Keratinocyte (primary cell): ENCODE measurements at regions not wholly inside any gene's neighbourhood (a gene's known extent, or its start where the extent isn't known, plus 50 kb on each side); places are given as distances from the start of the nearest gene placed in this dataset.

ENCODE experiments used
- DNase-seq: peaks from one replicate; pipeline ENCODE4 v3.0.0-alpha.2; 2011; ENCODE audit warnings: low read depth, missing footprints, low spot score
- FAIRE-seq: peaks from 2 replicates; lab custom pipeline; 2011; peaks lifted over from hg19 to GRCh38; lab: Jason Lieb, UNC
- H2AFZ ChIP-seq: 2 replicates; pipeline ENCODE4 v1.6.0; 2012; ENCODE audit warnings: low read length, control low read depth, inconsistent platforms; ENCODE audit not compliant: control insufficient read depth
- H3K27ac ChIP-seq: 2 replicates; pipeline ENCODE4 v1.5.1; 2011; ENCODE audit warnings: low read length; ENCODE audit not compliant: control insufficient read depth, insufficient read depth
- H3K27me3 ChIP-seq: 3 replicates; pipeline ENCODE4 v1.6.0; 2011; ENCODE audit warnings: low read length; ENCODE audit not compliant: control insufficient read depth, insufficient read depth; ENCODE audit errors: extremely low read depth
- H3K36me3 ChIP-seq, 2 experiments: 2 replicates in 1 of 2; 3 replicates in 1 of 2; pipeline ENCODE4 v1.5.1; 2011; ENCODE audit warnings: low read length in 2 of 2, mild to moderate bottlenecking in 1 of 2; ENCODE audit not compliant: control insufficient read depth in 2 of 2, insufficient read depth in 2 of 2; ENCODE audit errors: extremely low read depth in 1 of 2
- H3K4me1 ChIP-seq: 3 replicates; pipeline ENCODE4 v1.5.1; 2011; ENCODE audit warnings: low read length; ENCODE audit not compliant: control insufficient read depth, insufficient read depth; ENCODE audit errors: extremely low read depth
- H3K4me2 ChIP-seq: 3 replicates; pipeline ENCODE4 v1.6.0; 2011; ENCODE audit warnings: low read depth, low read length; ENCODE audit not compliant: control insufficient read depth, insufficient read depth; ENCODE audit errors: extremely low read depth
- H3K4me3 ChIP-seq, 3 experiments: fragments of 200-600 bp in 1 of 3; sonication (generic) in 1 of 3; 2 replicates in 2 of 3; 3 replicates in 1 of 3; pipeline ENCODE4 v1.5.1; 2011 to 2016; ENCODE audit warnings: low read length in 3 of 3, mild to moderate bottlenecking in 3 of 3, control low read depth in 2 of 3, inconsistent platforms in 1 of 3, low read depth in 1 of 3, mixed read lengths in 1 of 3, mixed run types in 1 of 3, moderate library complexity in 1 of 3; ENCODE audit not compliant: control insufficient read depth in 2 of 3, insufficient read depth in 2 of 3; ENCODE audit errors: extremely low read depth in 1 of 3
- H3K79me2 ChIP-seq: 2 replicates; pipeline ENCODE4 v1.6.0; 2012; ENCODE audit warnings: low read length; ENCODE audit not compliant: control insufficient read depth, insufficient read depth
- H3K9ac ChIP-seq: 3 replicates; pipeline ENCODE4 v1.6.0; 2011; ENCODE audit warnings: low read length; ENCODE audit not compliant: control insufficient read depth, insufficient read depth; ENCODE audit errors: extremely low read depth
- H3K9me1 ChIP-seq: 3 replicates; pipeline ENCODE4 v1.6.0; 2011; ENCODE audit warnings: low read length; ENCODE audit not compliant: control insufficient read depth, insufficient read depth; ENCODE audit errors: extremely low read depth
- H3K9me3 ChIP-seq: 2 replicates; pipeline ENCODE4 v1.5.1; 2012; ENCODE audit warnings: low read depth, low read length; ENCODE audit not compliant: control insufficient read depth
- H4K20me1 ChIP-seq: 3 replicates; pipeline ENCODE4 v1.6.0; 2011; ENCODE audit warnings: low read length; ENCODE audit not compliant: control insufficient read depth, insufficient read depth; ENCODE audit errors: extremely low read depth
- EZH2 ChIP-seq: IDR thresholded peaks from one replicate; pipeline ENCODE4 v1.6.1; 2012; ENCODE audit warnings: inconsistent platforms, mild to moderate bottlenecking, low read length, moderate library complexity
- dilution Hi-C: fragments of 300-500 bp; cut with MboI; formaldehyde crosslinking; loops from one replicate; pipeline ENCODE4 v1.7.0; 2020; ENCODE audit warnings: low sequenced_read_pairs; ENCODE audit not compliant: extremely low pct_ligation_motif_present
- TF ChIP-seq, protein P1 (sequence below), 3 experiments: IDR thresholded peaks in 1 of 3; conservative IDR thresholded peaks in 1 of 3; optimal IDR thresholded peaks in 1 of 3; 2 replicates in 2 of 3; 3 replicates in 1 of 3; pipeline versions ENCODE3 to v1.5.1; 2011; ENCODE audit warnings: low read length in 3 of 3, mild to moderate bottlenecking in 3 of 3, moderate library complexity in 2 of 3, control low read depth in 1 of 3, inconsistent platforms in 1 of 3; ENCODE audit not compliant: insufficient read depth in 2 of 3; ENCODE audit errors: extremely low read depth in 1 of 3

DNA sequence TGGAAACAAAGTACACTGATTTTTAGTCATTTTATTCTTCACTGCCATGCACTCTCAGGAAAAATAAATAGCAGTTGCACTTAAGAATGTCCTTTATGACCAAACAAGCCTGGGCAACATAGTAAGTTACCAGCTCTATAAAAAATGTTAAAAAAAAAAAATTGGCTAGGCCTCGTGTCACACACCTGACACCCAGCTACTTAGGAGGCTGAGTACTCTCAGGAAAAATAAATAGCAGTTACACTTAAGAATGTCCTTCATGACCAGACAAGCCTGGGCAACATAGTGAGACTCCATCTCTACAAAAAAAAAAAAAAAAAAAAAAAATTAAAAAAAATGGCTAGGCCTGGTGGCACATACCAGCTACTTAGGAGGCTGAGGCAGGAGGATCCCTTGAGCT is 304.6 kb downstream of the SLCO4C1 start:
- dilution Hi-C loops = no loop called here
- Histone ChIP-seq H3K27ac (no peak overlapping the region), H3K4me2 (no peak overlapping the region), H4K20me1 (no peaks in the 10 kb centered on the region), H3K9me3 (no peaks in the 10 kb centered on the region), H3K79me2 (no peaks in the 10 kb centered on the region), H3K4me3 (no peak overlapping the region), H3K36me3 (no peaks in the 10 kb centered on the region), H3K9ac (no peak overlapping the region), H2AFZ (no peak overlapping the region), H3K27me3 (no peaks in the 10 kb centered on the region), H3K4me1 (no peaks in the 10 kb centered on the region), H3K9me1 (no peaks in the 10 kb centered on the region)
- TF ChIP-seq EZH2 = no peak
- TF ChIP-seq, protein P1, sequence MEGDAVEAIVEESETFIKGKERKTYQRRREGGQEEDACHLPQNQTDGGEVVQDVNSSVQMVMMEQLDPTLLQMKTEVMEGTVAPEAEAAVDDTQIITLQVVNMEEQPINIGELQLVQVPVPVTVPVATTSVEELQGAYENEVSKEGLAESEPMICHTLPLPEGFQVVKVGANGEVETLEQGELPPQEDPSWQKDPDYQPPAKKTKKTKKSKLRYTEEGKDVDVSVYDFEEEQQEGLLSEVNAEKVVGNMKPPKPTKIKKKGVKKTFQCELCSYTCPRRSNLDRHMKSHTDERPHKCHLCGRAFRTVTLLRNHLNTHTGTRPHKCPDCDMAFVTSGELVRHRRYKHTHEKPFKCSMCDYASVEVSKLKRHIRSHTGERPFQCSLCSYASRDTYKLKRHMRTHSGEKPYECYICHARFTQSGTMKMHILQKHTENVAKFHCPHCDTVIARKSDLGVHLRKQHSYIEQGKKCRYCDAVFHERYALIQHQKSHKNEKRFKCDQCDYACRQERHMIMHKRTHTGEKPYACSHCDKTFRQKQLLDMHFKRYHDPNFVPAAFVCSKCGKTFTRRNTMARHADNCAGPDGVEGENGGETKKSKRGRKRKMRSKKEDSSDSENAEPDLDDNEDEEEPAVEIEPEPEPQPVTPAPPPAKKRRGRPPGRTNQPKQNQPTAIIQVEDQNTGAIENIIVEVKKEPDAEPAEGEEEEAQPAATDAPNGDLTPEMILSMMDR (optimal IDR thresholded peaks at IDR 0.05 in 1 of 3, IDR thresholded peaks at IDR 0.05 in 1 of 3, conservative IDR thresholded peaks at IDR 0.05 in 1 of 3; ENCODE audit: extremely low read depth in 1 of 3, insufficient read depth in 2 of 3, low read length in 3 of 3) = no peak
- DNase-seq = no peak
- no peak for FAIRE-seq

DNA sequence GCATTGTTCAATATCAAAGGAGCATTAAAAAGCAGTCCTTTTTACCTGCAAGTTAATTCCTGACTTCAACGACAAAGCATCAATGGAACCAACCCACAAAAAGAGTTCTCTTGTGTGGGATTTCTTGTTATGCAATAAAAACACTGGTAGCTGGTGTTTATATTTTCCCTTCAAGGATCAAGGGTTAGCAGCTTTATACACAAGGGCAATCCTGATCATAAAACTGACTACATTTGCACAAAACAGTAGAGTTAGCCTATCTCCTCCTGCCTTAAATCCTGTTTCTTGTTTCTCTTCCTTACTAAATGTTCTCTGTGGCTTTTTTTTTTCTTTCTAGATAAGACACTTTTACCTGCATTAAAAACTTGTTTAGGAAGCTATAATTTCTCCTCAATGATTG is 306.4 kb downstream of the SLCO4C1 start:
- FAIRE-seq = no peak

More for the DNA sequence above, 306.4 kb downstream of the SLCO4C1 start:
- dilution Hi-C loops = no loop called here
- Histone ChIP-seq H3K36me3 (no peaks in the 10 kb centered on the region), H3K79me2 (no peaks in the 10 kb centered on the region), H3K4me2 (no peak overlapping the region), H4K20me1 (no peaks in the 10 kb centered on the region), H3K4me3 (no peak overlapping the region), H3K9me3 (no peaks in the 10 kb centered on the region), H3K27ac (no peak overlapping the region), H3K4me1 (no peaks in the 10 kb centered on the region), H3K27me3 (no peaks in the 10 kb centered on the region), H2AFZ (no peak overlapping the region), H3K9me1 (no peaks in the 10 kb centered on the region), H3K9ac (no peak overlapping the region)
- DNase-seq = no peak
- TF ChIP-seq EZH2 = no peak
- TF ChIP-seq, protein P1 (optimal IDR thresholded peaks at IDR 0.05 in 1 of 3, IDR thresholded peaks at IDR 0.05 in 1 of 3, conservative IDR thresholded peaks at IDR 0.05 in 1 of 3; ENCODE audit: extremely low read depth in 1 of 3, insufficient read depth in 2 of 3, low read length in 3 of 3) = no peak
